ENCODE measurements at regions not wholly inside any gene's neighbourhood (a gene's known extent, or its start where the extent isn't known, plus 50 kb on each side); places are given as distances from the start of the nearest gene placed in this dataset.

DNA sequence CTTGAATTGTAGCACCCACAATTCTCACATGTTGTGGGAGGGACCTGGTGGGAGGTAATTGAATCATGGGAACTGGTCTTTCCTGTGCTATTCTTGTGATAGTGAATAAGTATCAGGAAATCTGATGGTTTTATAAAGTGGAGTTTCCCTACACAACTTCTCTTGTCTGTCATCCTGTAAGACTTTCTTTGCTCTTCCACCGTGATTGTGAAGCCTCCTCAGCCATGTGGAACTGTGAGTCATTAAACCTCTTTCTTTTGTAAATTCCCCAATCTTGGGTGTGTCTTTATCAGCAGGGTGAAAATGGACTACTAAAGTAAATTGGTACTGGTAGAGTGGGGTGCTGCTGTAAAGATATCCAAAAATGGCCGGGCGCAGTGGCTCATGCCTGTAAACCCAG lies 215.6 kb downstream of the LIG4 start:
- no peaks in the 10 kb centered on the region for H3K27me3 ChIP-seq
- H3K4me1 ChIP-seq = no peaks in the 10 kb centered on the region
- H3K27ac ChIP-seq = no peak overlapping the region
- no peak for DNase-seq (ENCODE audit: low spot score)
- H3K36me3 ChIP-seq = no peaks in the 10 kb centered on the region
- peaks cover 0 to 7% of the 10 kb centered on the region in 2 donors for H3K9me3 ChIP-seq
- TF ChIP-seq, protein P1, sequence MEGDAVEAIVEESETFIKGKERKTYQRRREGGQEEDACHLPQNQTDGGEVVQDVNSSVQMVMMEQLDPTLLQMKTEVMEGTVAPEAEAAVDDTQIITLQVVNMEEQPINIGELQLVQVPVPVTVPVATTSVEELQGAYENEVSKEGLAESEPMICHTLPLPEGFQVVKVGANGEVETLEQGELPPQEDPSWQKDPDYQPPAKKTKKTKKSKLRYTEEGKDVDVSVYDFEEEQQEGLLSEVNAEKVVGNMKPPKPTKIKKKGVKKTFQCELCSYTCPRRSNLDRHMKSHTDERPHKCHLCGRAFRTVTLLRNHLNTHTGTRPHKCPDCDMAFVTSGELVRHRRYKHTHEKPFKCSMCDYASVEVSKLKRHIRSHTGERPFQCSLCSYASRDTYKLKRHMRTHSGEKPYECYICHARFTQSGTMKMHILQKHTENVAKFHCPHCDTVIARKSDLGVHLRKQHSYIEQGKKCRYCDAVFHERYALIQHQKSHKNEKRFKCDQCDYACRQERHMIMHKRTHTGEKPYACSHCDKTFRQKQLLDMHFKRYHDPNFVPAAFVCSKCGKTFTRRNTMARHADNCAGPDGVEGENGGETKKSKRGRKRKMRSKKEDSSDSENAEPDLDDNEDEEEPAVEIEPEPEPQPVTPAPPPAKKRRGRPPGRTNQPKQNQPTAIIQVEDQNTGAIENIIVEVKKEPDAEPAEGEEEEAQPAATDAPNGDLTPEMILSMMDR (IDR thresholded peaks at IDR 0.05) = no peak
- no peak overlapping the region for H3K4me3 ChIP-seq

DNA sequence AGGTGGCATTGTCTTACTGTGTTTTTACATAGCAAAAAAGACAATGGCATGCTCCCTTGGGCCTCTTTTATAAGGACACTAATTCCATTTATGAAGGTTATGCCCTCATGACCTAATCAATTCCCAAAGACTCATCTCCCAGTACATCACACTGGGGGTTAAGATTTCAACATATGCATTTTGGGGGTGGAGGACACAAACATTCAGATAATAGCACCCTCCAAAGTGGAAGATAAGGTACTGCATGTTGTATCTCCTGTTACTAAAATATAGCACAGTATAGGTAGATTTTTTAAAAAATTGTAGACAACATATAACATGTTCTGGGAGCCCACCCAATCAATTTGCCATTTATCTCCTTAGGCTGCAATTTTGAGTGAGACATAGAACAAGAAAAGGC lies 221.2 kb downstream of the LIG4 start:
- no peaks in the 10 kb centered on the region for H3K36me3 ChIP-seq
- H3K4me3 ChIP-seq = no peak overlapping the region
- H3K4me1 ChIP-seq = no peaks in the 10 kb centered on the region
- no peak overlapping the region for H3K27ac ChIP-seq
- H3K27me3 ChIP-seq = no peaks in the 10 kb centered on the region
- DNase-seq (ENCODE audit: low spot score) = no peak
- H3K9me3 ChIP-seq = peaks cover 0 to 7% of the 10 kb centered on the region in 2 donors
- TF ChIP-seq, protein P1 (IDR thresholded peaks at IDR 0.05) = no peak

DNA sequence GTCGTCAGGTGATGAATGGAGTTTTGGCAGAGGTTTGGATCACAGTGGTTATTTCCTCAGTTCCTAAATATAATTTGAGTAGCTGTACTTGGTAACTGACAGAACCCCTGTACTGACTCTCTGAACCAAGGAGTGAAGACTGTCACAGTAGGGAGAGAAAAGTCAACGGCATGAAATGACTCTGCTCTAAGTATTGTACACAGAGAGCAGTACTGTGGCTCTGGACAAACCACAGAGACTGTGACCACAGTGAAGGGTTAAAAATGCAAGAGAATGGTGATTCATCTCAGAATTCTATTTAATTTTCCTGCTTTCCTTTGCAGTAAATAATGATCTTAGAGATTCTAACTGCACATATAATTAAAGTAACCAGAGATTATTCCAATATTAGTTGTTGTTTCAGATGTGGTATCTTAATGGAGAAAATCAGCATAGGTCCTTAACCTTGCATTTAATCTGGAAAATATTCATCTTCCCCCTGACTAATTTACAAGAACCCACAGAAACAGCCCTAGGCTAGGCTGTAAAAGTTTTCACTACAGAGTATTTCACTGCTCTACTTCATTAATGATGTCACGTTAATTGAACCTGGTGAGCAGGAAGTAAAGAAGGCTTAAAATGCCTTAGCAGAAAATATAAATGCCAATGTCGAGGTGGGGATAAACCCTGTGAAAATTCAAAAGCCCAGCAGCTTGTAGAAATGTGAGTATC lies 221.9 kb downstream of the LIG4 start:
- TF ChIP-seq, protein P1 (IDR thresholded peaks at IDR 0.05) = no peak
- Histone ChIP-seq H3K36me3 (no peaks in the 10 kb centered on the region), H3K27me3 (no peaks in the 10 kb centered on the region), H3K9me3 (peaks cover 0 to 7% of the 10 kb centered on the region in 2 donors), H3K27ac (no peak overlapping the region), H3K4me1 (no peaks in the 10 kb centered on the region), H3K4me3 (no peak overlapping the region)
- DNase-seq (ENCODE audit: low spot score) = no peak

DNA sequence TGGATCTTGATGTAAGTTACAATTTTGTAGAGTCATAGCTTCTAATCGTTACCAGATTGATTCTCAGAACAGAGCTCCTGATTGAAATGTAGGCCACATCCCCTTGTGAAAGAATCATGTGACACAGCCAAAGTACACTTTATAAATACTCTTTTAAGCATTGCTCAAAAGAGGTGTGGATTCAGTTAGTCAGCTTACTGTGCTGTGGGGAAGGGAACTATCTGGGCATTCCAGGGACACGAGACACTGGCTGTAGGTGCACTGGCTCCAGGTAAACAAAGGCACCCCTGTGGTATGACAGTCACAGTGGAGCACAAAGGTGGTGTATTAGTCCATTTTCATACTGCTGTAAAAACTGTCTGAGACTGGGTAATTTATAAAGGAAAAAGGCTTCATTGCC lies 222.8 kb downstream of the LIG4 start:
- Histone ChIP-seq H3K4me1 (no peaks in the 10 kb centered on the region), H3K36me3 (no peaks in the 10 kb centered on the region), H3K27me3 (no peaks in the 10 kb centered on the region), H3K27ac (no peak overlapping the region), H3K9me3 (peaks cover 0 to 4% of the 10 kb centered on the region in 2 donors), H3K4me3 (no peak overlapping the region)
- TF ChIP-seq, protein P1 (IDR thresholded peaks at IDR 0.05) = no peak
- DNase-seq (ENCODE audit: low spot score) = no peak

DNA sequence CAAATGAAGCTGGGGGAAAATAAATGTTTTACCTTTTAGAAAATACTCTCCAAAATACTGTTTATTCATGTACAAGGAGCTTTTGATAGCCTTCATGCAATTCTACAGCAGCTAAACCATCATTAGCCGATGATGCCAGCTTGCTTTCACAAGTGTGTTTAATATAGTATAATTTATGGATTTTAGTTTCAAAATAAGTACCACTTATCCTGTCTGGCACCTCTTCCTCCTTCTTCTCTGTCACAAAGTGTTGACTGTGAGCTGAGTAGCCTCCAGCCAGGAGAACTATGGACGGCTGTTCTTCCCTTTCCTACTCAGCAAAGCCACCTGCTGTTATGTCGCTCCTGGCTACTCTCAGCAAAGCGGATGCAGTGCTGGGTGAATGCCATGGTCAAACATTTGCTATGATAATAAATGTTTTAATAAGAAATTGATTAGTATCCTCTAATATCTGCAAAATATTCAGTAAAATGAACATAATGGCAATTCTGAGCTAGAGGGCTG lies 238.2 kb downstream of the LIG4 start:
- no peaks in the 10 kb centered on the region for H3K4me1 ChIP-seq

More for the DNA sequence above, 238.2 kb downstream of the LIG4 start:
- TF ChIP-seq, protein P1 (IDR thresholded peaks at IDR 0.05) = no peak
- DNase-seq (ENCODE audit: low spot score) = no peak
- Histone ChIP-seq H3K27me3 (no peaks in the 10 kb centered on the region), H3K4me3 (no peak overlapping the region), H3K36me3 (no peaks in the 10 kb centered on the region), H3K9me3 (no peaks in the 10 kb centered on the region), H3K27ac (no peak overlapping the region)
